Neural cell (in vitro differentiated cells): ENCODE measurements at regions not wholly inside any gene's neighbourhood (a gene's known extent, or its start where the extent isn't known, plus 50 kb on each side); places are given as distances from the start of the nearest gene placed in this dataset.

Source experiments
- CTCF ChIP-seq: fragments of 450-650 bp; IDR thresholded peaks from 2 replicates; pipeline ENCODE4 v1.5.1; 2014; ENCODE audit warnings: antibody characterized with exemption, mild to moderate bottlenecking, moderate library complexity; ENCODE audit not compliant: poor library complexity, severe bottlenecking
- EP300 ChIP-seq: fragments of 450-650 bp; conservative IDR thresholded peaks from 2 replicates; pipeline ENCODE4 v1.6.1; 2014; ENCODE audit warnings: antibody characterized with exemption, mild to moderate bottlenecking, moderate library complexity; ENCODE audit not compliant: poor library complexity, severe bottlenecking
- EZH2 ChIP-seq: fragments of 200-600, 300-800 bp; shearing (Covaris generic), sonication (generic); IDR thresholded peaks from 2 replicates; pipeline ENCODE4 v1.6.1; 2014; ENCODE audit warnings: antibody characterized with exemption, low read length, borderline replicate concordance, mild to moderate bottlenecking; ENCODE audit not compliant: insufficient read depth, poor library complexity, severe bottlenecking
- MXI1 ChIP-seq: fragments of 450-650 bp; conservative IDR thresholded peaks from 2 replicates; pipeline ENCODE4 v1.6.1; 2014; ENCODE audit warnings: antibody characterized with exemption, mild to moderate bottlenecking; ENCODE audit not compliant: poor library complexity, severe bottlenecking
- POLR2AphosphoS5 ChIP-seq: IDR thresholded peaks from 2 replicates; pipeline ENCODE4 v1.6.1; 2012
- REST ChIP-seq: IDR thresholded peaks from 2 replicates; pipeline ENCODE4 v1.6.1; 2012; ENCODE audit warnings: borderline replicate concordance
- SMC3 ChIP-seq: fragments of 450-650 bp; conservative IDR thresholded peaks from 2 replicates; pipeline ENCODE4 v1.6.1; 2014; ENCODE audit warnings: antibody characterized with exemption, mild to moderate bottlenecking, moderate library complexity; ENCODE audit not compliant: poor library complexity

GRCh38 chr21:28822486-28823335, 170.0 kb downstream of the LTN1 start:
- TF ChIP-seq CTCF (no peak), MXI1 (no peak), REST (no peak), POLR2AphosphoS5 (no peak), EZH2 (no peak), SMC3 (no peak), EP300 (no peak)
